Lung (tissue), 11 donors: ENCODE measurements at regions not wholly inside any gene's neighbourhood (a gene's known extent, or its start where the extent isn't known, plus 50 kb on each side); places are given as distances from the start of the nearest gene placed in this dataset.

Experiments
- ATAC-seq: fragments of 200-7000 bp; cut with Tn5 transposase; one replicate; pipeline ENCODE4 v1.9.1; 2020; ENCODE audit warnings: moderate number of reproducible peaks; ENCODE audit not compliant: insufficient read depth, low FRiP score
- DNase-seq, 3 donors: peaks; one replicate each; pipeline ENCODE4 v3.0.0-alpha.2; 2013 to 2017
- H3K27ac ChIP-seq, 2 donors: one replicate each; pipeline ENCODE4 v1.5.1; 2013; ENCODE audit warnings: mild to moderate bottlenecking in 2 of 2, moderate library complexity in 2 of 2, control low read depth in 1 of 2, inconsistent platforms in 1 of 2, low read depth in 1 of 2, low read length in 1 of 2
- H3K27me3 ChIP-seq, 3 donors: one replicate each; pipeline ENCODE4 v1.5.1; 2013; ENCODE audit warnings: low read length in 2 of 3; ENCODE audit not compliant: control insufficient read depth in 3 of 3, insufficient read depth in 3 of 3
- H3K36me3 ChIP-seq, 4 donors: one replicate each; pipeline ENCODE4 v1.5.1; 2013; ENCODE audit warnings: low read length in 4 of 4, mild to moderate bottlenecking in 1 of 4, moderate library complexity in 1 of 4; ENCODE audit not compliant: control insufficient read depth in 4 of 4, insufficient read depth in 4 of 4
- H3K4me1 ChIP-seq, 5 donors: one replicate each; pipeline ENCODE4 v1.5.1; 2013; ENCODE audit warnings: low read length in 5 of 5, mild to moderate bottlenecking in 2 of 5, moderate library complexity in 1 of 5; ENCODE audit not compliant: control insufficient read depth in 5 of 5, insufficient read depth in 5 of 5
- H3K4me3 ChIP-seq: one replicate; pipeline ENCODE4 v1.5.1; 2013; ENCODE audit warnings: mild to moderate bottlenecking, control low read depth, moderate library complexity
- H3K9ac ChIP-seq, 2 donors: one replicate each; pipeline ENCODE4 v1.5.1; 2013; ENCODE audit warnings: low read length in 2 of 2, control low read depth in 1 of 2; ENCODE audit not compliant: insufficient read depth in 1 of 2
- H3K9me3 ChIP-seq, 4 donors: one replicate each; pipeline ENCODE4 v1.5.1; 2013; ENCODE audit warnings: low read length in 3 of 4, mild to moderate bottlenecking in 1 of 4, moderate library complexity in 1 of 4; ENCODE audit not compliant: control insufficient read depth in 4 of 4, insufficient read depth in 3 of 4
- WGBS, 2 donors: extraction: QIAGEN DNeasy Blood & Tissue Kit; methylation state at CpG; one replicate each; pipeline ENCODE4 v1.1.7; 2013; 5-methylcytosine and 5-hydroxymethylcytosine counted together
- TF ChIP-seq, protein P1 (sequence below): IDR thresholded peaks from 2 replicates; pipeline ENCODE4 v1.5.1; 2012; ENCODE audit warnings: mild to moderate bottlenecking; ENCODE audit errors: control extremely low read depth, extremely low read depth
- donor health status: control.
- donor health status: control.
- donor health status: Bipolar disorder and iron deficiency.
- donor health status: healthy.
- donor health status: DM: yes; HTN: yes; CAD: no.

DNA sequence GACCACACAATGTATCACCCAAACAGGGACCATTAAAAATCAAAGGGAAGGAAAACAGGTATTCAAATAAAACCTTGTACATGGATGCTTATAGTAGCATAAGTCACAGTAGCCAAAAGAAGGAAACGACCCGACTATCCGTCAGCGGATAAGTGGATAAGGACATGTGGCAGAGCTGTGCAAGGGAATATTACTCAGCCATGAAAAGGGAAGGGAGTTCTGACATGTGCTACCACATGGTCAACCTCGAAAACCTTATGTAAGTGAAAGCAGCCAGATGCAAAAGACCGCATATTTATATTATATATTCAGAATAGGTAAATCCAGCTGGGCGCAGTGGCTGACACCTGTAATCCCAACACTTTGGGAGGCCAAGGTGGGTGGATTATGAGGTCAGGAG is 193.3 kb downstream of the NPHP4 start:
- no peaks in the 10 kb centered on the region for H3K36me3 ChIP-seq
- TF ChIP-seq, protein P1, sequence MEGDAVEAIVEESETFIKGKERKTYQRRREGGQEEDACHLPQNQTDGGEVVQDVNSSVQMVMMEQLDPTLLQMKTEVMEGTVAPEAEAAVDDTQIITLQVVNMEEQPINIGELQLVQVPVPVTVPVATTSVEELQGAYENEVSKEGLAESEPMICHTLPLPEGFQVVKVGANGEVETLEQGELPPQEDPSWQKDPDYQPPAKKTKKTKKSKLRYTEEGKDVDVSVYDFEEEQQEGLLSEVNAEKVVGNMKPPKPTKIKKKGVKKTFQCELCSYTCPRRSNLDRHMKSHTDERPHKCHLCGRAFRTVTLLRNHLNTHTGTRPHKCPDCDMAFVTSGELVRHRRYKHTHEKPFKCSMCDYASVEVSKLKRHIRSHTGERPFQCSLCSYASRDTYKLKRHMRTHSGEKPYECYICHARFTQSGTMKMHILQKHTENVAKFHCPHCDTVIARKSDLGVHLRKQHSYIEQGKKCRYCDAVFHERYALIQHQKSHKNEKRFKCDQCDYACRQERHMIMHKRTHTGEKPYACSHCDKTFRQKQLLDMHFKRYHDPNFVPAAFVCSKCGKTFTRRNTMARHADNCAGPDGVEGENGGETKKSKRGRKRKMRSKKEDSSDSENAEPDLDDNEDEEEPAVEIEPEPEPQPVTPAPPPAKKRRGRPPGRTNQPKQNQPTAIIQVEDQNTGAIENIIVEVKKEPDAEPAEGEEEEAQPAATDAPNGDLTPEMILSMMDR = no peak
- H3K4me1 ChIP-seq = no peaks in the 10 kb centered on the region
- ATAC-seq (no peak), DNase-seq (no peak)
- no peak overlapping the region for H3K27ac ChIP-seq
- no peak overlapping the region for H3K9ac ChIP-seq
- H3K27me3 ChIP-seq = peaks cover 0 to 4% (median 0%) of the 10 kb centered on the region in 3 donors
- H3K4me3 ChIP-seq = no peak overlapping the region
- H3K9me3 ChIP-seq = peaks cover 0 to 23% (median 0%) of the 10 kb centered on the region in 4 donors
- WGBS, 2 donors = 85 to 97% methylated on average over 7 of the region's 7 CpGs

DNA sequence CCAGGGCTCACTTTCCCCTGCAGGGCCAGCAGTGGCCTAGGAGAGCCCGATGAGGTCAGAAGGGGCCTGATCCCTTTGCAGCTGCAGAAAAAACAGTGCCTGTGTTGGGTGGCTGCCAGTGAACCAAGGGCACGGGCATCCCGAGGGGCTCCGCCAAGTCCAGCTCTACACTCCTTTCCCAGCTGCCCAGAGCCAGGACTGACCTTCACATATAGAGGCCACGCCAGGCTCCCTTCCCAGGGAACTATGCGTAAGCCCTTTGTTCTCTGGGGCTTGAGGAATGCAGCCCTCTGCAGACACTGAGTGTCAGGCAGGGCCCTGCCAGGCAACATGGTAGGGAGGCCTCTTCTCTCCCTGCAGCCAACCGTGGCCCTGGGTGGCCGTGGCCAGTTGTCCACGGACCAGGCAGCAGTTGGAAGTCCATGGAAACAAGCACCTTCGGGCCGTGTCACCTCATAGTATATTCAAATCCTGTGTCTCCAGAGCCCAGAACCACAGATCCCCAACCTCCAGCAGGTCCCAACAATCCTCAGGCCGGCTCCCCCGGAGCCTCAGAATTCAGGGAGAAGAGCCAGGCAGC is 194.0 kb downstream of the NPHP4 start:
- no peak overlapping the region for H3K4me3 ChIP-seq
- 72 to 82% methylated on average over 13 of the region's 13 CpGs for WGBS, 2 donors

DNA sequence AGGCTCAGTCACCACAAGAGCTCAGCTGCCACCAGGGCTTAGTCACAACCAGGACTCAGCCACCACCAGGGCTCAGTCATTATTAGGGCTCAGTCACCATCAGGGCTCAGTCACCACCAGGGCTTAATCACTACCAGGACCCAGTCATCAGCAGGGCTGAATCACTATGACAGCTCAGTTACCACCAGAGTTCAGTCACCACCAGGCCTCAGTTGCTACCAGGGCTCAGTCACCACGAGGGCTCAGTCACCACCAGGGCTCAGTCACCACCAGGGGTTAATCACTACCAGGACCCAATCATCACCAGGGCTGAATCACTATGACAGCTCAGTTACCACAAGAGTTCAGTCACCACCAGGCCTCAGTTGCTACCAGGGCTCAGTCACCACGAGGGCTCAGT is 196.2 kb downstream of the NPHP4 start:
- H3K27ac ChIP-seq = no peak overlapping the region
- H3K27me3 ChIP-seq = peaks cover 0 to 4% (median 0%) of the 10 kb centered on the region in 3 donors
- ATAC-seq (no peak), DNase-seq (no peak)
- no peak overlapping the region for H3K9ac ChIP-seq
- H3K4me1 ChIP-seq = no peaks in the 10 kb centered on the region
- no peaks in the 10 kb centered on the region for H3K36me3 ChIP-seq
- TF ChIP-seq, protein P1 = no peak
- H3K9me3 ChIP-seq = peaks cover 0 to 27% (median 0%) of the 10 kb centered on the region in 4 donors
- H3K4me3 ChIP-seq = no peak overlapping the region
- 83 to 92% methylated on average over 2 of the region's 2 CpGs for WGBS, 2 donors

More for the DNA sequence above, 194.0 kb downstream of the NPHP4 start:
- Histone ChIP-seq H3K27ac (no peak overlapping the region), H3K36me3 (no peaks in the 10 kb centered on the region), H3K9me3 (peaks cover 0 to 23% (median 0%) of the 10 kb centered on the region in 4 donors), H3K4me1 (no peaks in the 10 kb centered on the region), H3K27me3 (peaks cover 0 to 4% (median 0%) of the 10 kb centered on the region in 3 donors), H3K9ac (no peak overlapping the region)
- TF ChIP-seq, protein P1 = no peak
- ATAC-seq (no peak), DNase-seq (no peak)

DNA sequence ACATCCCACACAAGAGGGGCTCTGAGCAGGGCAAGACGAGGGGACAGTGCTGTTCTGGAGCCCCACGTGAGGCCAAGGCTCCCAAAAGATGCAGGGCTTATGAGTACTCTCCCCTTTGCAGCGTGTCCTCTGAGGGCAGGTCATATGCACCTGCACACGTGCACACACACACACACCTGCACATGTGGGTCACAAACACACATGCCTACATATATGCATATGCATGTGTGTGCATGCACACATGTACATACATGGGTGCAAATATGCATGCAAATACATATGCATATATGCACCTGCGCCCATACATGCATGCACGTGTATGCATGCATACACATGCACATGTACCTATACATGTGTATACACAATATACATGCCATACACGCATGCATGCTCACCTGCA is 197.9 kb downstream of the NPHP4 start:
- H3K9me3 ChIP-seq = peaks cover 0 to 25% (median 0%) of the 10 kb centered on the region in 4 donors
- H3K36me3 ChIP-seq = no peaks in the 10 kb centered on the region
- H3K4me1 ChIP-seq = no peaks in the 10 kb centered on the region
- ATAC-seq (no peak), DNase-seq (no peak)
- no peak overlapping the region for H3K4me3 ChIP-seq
- TF ChIP-seq, protein P1 = no peak
- peaks cover 0 to 4% (median 0%) of the 10 kb centered on the region in 3 donors for H3K27me3 ChIP-seq
- no peak overlapping the region for H3K9ac ChIP-seq
- H3K27ac ChIP-seq = no peak overlapping the region
- 78 to 80% methylated on average over 7 of the region's 7 CpGs for WGBS, 2 donors
